ENCODE measurements at regions not wholly inside any gene's neighbourhood (a gene's known extent, or its start where the extent isn't known, plus 50 kb on each side); places are given as distances from the start of the nearest gene placed in this dataset.

DNA sequence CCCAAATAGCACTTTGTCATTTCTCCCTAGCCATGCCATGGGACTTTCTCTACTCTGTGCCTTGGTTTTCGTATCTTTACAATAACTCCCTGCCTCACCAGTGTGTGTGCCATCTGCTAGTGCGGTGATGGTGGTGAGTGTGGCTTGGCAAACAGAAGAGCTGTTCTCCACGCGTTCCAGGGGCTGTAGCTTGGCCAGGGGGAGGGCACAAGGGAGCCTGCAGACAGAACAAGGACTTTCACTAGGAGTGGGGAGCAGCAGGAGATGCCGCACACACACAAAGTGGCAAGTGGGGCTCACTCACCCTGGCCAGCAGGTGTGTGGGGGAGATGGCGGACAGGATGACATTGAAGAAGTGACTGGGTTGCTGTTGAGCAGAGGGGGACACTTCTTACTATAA is 196.9 kb downstream of the HAUS1 start (continued):
- TF ChIP-seq CHD7 (IDR thresholded peaks at IDR 0.05; ENCODE audit: insufficient replicate concordance, low read length), result no peak
- no peak for TF ChIP-seq KDM5A (IDR thresholded peaks at IDR 0.05; ENCODE audit: low read length)
- TF ChIP-seq RXRA (IDR thresholded peaks at IDR 0.05; ENCODE audit: insufficient read depth, low read depth, low read length), result no peak
- no peak for TF ChIP-seq RAD21 (IDR thresholded peaks at IDR 0.05 in 1 of 2, conservative IDR thresholded peaks at IDR 0.05 in 1 of 2; ENCODE audit: low read depth in 2 of 2, low read length in 2 of 2)
- TF ChIP-seq POLR2AphosphoS5 (IDR thresholded peaks at IDR 0.05; ENCODE audit: low read depth, low read length), result no peak
- no peak for TF ChIP-seq NANOG (IDR thresholded peaks at IDR 0.05; ENCODE audit: insufficient read depth, low read depth, low read length, poor library complexity, severe bottlenecking)
- TF ChIP-seq RBBP5 (IDR thresholded peaks at IDR 0.05; ENCODE audit: borderline replicate concordance, low read depth, low read length), result no peak
- TF ChIP-seq JUN (IDR thresholded peaks at IDR 0.05; ENCODE audit: low read depth, low read length), result no peak
- TF ChIP-seq SIRT6 (IDR thresholded peaks at IDR 0.05; ENCODE audit: low read length), result no peak
- no peak for TF ChIP-seq ASH2L (IDR thresholded peaks at IDR 0.05; ENCODE audit: low read length)
- TF ChIP-seq ZNF274 (IDR thresholded peaks at IDR 0.05; ENCODE audit: borderline replicate concordance, extremely low read depth, low read length), result no peak
- no peak for TF ChIP-seq CBX8 (IDR thresholded peaks at IDR 0.05; ENCODE audit: borderline replicate concordance, low read depth, low read length)

All from H1 (cell line).